WTC11 (cell line): ENCODE measurements at regions not wholly inside any gene's neighbourhood (a gene's known extent, or its start where the extent isn't known, plus 50 kb on each side); places are given as distances from the start of the nearest gene placed in this dataset.

Experiments
- CREM ChIP-seq: sonication (generic); formaldehyde crosslinking; IDR thresholded peaks from 2 replicates; pipeline ENCODE4 v1.8.1; 2022; ENCODE audit warnings: mild to moderate bottlenecking, missing genetic modification reagents, moderate library complexity
- FOXP1 ChIP-seq: sonication (generic); formaldehyde crosslinking; IDR thresholded peaks from 2 replicates; pipeline ENCODE4 v1.8.0; 2022; ENCODE audit warnings: missing genetic modification reagents, mild to moderate bottlenecking, moderate library complexity, borderline replicate concordance
- FOXP4 ChIP-seq: sonication (generic); formaldehyde crosslinking; IDR thresholded peaks from 2 replicates; pipeline ENCODE4 v1.8.0; 2022; ENCODE audit warnings: mild to moderate bottlenecking, missing genetic modification reagents
- MAX ChIP-seq: sonication (generic); formaldehyde crosslinking; IDR thresholded peaks from 2 replicates; pipeline ENCODE4 v1.8.0; 2022; ENCODE audit warnings: mild to moderate bottlenecking, missing genetic modification reagents
- TF ChIP-seq, protein P1 (sequence below): fragments of 200-600 bp; IDR thresholded peaks from 2 replicates; pipeline ENCODE4 v1.8.0; 2022; ENCODE audit warnings: antibody characterized with exemption

GRCh38 chr3:182244222-182244971, 532.7 kb downstream of the SOX2 start:
- TF ChIP-seq, protein P1, sequence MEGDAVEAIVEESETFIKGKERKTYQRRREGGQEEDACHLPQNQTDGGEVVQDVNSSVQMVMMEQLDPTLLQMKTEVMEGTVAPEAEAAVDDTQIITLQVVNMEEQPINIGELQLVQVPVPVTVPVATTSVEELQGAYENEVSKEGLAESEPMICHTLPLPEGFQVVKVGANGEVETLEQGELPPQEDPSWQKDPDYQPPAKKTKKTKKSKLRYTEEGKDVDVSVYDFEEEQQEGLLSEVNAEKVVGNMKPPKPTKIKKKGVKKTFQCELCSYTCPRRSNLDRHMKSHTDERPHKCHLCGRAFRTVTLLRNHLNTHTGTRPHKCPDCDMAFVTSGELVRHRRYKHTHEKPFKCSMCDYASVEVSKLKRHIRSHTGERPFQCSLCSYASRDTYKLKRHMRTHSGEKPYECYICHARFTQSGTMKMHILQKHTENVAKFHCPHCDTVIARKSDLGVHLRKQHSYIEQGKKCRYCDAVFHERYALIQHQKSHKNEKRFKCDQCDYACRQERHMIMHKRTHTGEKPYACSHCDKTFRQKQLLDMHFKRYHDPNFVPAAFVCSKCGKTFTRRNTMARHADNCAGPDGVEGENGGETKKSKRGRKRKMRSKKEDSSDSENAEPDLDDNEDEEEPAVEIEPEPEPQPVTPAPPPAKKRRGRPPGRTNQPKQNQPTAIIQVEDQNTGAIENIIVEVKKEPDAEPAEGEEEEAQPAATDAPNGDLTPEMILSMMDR = no peak
- TF ChIP-seq FOXP4 (no peak), FOXP1 (no peak), MAX (CRISPR knock-in tag) (no peak), CREM (CRISPR knock-in tag) (no peak)
